Activated CD4-positive, CD25-positive, alpha-beta regulatory T cell treated with anti-CD3 and anti-CD28 coated beads, Interleukin-2, amount 50 U/mL, for 16 hours (primary cell): ENCODE measurements at regions not wholly inside any gene's neighbourhood (a gene's known extent, or its start where the extent isn't known, plus 50 kb on each side); places are given as distances from the start of the nearest gene placed in this dataset.

Experiments used
- DNase-seq: peaks from one replicate; pipeline ENCODE4 v3.0.0-alpha.2; 2020; ENCODE audit warnings: low read depth, low spot score

GRCh38 chr1:184219414-184219813 is 167.4 kb upstream of the C1orf21 start:
- DNase-seq, result no peak

GRCh38 chr1:184219883-184220282 is 166.9 kb upstream of the C1orf21 start:
- no peak for DNase-seq

GRCh38 chr1:184221087-184221486 is 165.7 kb upstream of the C1orf21 start:
- DNase-seq, result no peak

- no peak for DNase-seq
Measured at GRCh38 chr1:184222652-184223052, 164.2 kb upstream of the C1orf21 start.

GRCh38 chr1:184223216-184223615 is 163.6 kb upstream of the C1orf21 start:
- DNase-seq, result no peak

- no peak for DNase-seq
Measured at GRCh38 chr1:184225283-184226099, 161.3 kb upstream of the C1orf21 start.

GRCh38 chr1:184226100-184226487 is 160.7 kb upstream of the C1orf21 start:
- DNase-seq, result no peak

- DNase-seq, result no peak
Measured at GRCh38 chr1:184228558-184228957, 158.3 kb upstream of the C1orf21 start.

- DNase-seq, result no peak
Measured at GRCh38 chr1:184237588-184237987, 149.2 kb upstream of the C1orf21 start.

- DNase-seq, result no peak
Measured at GRCh38 chr1:184241446-184241845, 145.4 kb upstream of the C1orf21 start.

- DNase-seq, result no peak
Measured at GRCh38 chr1:184242507-184242943, 144.3 kb upstream of the C1orf21 start.

- DNase-seq, result no peak
Measured at GRCh38 chr1:184244962-184245361, 141.9 kb upstream of the C1orf21 start.

GRCh38 chr1:184247671-184248070 is 139.2 kb upstream of the C1orf21 start:
- DNase-seq, result no peak

GRCh38 chr1:184253921-184254320 is 132.9 kb upstream of the C1orf21 start:
- no peak for DNase-seq

GRCh38 chr1:184254849-184255248 is 132.0 kb upstream of the C1orf21 start:
- no peak for DNase-seq

- DNase-seq, result no peak
Measured at GRCh38 chr1:184255560-184255959, 131.3 kb upstream of the C1orf21 start.

GRCh38 chr1:184257873-184258272 is 129.0 kb upstream of the C1orf21 start:
- no peak for DNase-seq

- no peak for DNase-seq
Measured at GRCh38 chr1:184258525-184258924, 128.3 kb upstream of the C1orf21 start.

GRCh38 chr1:184260382-184260781 is 126.4 kb upstream of the C1orf21 start:
- DNase-seq, result no peak

GRCh38 chr1:184262109-184262508 is 124.7 kb upstream of the C1orf21 start:
- no peak for DNase-seq

- DNase-seq, result no peak
Measured at GRCh38 chr1:184267747-184268146, 119.1 kb upstream of the C1orf21 start.

- DNase-seq, result no peak
Measured at GRCh38 chr1:184270556-184270955, 116.3 kb upstream of the C1orf21 start.

GRCh38 chr1:184272175-184272866 is 114.5 kb upstream of the C1orf21 start:
- no peak for DNase-seq
